Retina (tissue), 1 donor: ENCODE measurements at regions not wholly inside any gene's neighbourhood (a gene's known extent, or its start where the extent isn't known, plus 50 kb on each side); places are given as distances from the start of the nearest gene placed in this dataset.

Source experiments
- DNase-seq: peaks from one replicate; pipeline ENCODE4 v3.0.0-alpha.2; 2016

DNA sequence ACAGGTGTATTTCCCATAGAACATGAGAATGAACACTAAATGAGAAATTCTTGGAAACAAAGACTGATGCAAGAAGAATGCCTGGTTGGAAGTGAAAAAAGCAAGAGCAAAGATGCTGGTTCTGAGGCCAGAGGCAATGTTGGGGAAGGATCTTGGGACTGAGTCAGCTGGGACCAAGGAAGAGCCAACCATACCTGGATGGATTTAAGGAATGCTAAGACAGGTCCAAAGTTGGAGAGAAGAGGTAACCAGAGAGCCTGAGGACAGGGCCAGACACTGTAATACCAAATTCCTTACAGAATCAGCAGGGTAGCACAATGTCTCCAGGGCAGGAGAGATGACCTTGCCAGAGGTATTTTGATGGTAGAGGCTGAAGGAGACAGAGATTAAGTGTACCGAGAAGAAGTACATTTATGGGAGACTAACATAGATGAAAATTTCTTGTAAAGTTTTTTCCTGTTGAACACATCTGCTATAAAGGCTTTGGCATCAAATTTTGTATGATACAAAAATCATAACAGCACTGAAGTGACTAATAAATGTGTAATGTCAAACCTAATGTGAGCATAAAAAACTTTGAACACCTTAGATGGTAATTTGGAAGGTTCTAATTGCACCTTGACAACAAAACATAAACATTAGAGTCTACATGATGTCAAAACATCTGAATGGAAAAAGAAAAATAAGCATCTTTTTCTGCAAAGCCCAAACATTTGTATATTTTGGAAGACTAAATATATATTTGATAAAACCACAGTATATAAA lies 221.7 kb upstream of the MARCKS start:
- no peak for DNase-seq

DNA sequence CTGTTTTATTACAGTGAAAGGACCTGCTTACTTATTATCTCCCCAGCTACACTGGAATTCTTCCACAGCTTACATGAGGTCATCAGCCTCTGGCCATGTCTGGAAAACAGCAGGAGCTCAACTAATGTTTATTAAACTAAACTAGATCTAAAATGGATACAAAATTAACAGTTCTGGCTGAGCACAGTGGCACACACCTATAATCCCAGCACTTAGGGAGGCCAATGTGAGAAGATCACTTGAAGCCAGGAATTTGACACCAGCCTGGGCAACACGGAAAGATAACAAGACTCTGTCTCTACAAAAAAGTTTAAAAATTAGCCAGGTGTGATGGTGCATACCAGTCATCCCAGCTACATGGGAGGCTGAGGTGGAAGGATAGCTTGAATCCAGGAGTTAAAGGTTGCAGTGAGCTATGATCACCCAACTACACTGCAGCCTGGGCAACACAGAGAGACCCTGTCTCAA lies 220.8 kb upstream of the MARCKS start:
- no peak for DNase-seq

DNA sequence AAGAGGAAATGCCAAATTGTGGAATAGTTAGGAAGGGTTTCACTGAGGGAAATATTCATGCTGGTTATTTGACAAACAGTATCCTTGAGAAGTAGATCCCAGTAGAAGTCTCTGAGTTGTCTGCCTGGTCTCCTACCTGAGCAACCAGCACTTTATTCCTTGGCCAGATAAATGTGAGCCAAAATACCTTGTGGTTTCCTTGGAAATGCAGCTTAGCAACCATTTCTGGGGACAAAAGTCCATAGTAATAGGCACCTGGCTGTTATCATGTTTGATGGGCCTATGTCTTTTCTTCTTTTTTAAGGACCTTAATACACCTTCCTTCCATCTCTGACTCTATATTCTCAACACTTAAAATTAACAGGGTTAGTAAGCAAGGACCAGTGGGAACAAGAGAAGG lies 217.1 kb upstream of the MARCKS start:
- DNase-seq: no peak

DNA sequence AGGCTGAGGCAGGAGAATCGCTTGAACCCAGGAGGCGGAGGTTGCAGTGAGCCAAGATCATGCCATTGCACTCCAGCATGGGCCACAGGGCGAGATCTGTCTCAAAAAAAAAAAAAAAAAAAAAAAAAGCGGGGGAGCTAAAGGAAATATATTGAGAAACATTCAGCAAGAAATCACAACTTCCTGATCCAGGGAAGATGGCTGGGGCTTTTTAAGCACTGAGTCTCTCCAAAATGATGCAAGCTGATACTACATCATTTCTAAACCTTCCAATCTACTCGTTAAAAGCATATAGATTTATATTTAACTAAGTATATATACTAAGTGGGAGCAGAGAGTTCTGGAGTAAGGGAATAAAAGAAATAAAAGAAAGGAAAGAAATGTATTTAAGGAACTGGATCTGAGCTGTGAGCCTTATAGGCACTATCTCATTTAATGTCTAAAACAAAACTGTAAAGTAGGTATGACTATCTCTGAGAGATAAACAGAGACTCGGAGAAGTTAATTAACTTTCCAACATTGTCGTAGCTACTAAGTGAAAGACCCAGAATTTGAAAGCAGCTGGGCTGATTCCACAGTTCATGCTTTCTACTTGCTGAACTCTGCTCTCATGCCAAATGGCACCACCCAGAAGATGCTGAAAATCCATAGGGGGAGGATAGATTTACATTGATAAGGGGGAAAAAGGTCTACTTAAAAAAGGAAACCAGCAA lies 215.0 kb upstream of the MARCKS start:
- DNase-seq: no peak

- no peak for DNase-seq
These were observed 214.3 kb upstream of the MARCKS start for GRCh38 chr6:113642714-113643406.

- DNase-seq: no peak
These were observed 213.8 kb upstream of the MARCKS start for GRCh38 chr6:113643407-113643770.

- DNase-seq: no peak
These were observed 212.1 kb upstream of the MARCKS start for GRCh38 chr6:113644861-113645575.

GRCh38 chr6:113645576-113645970 lies 211.6 kb upstream of the MARCKS start:
- DNase-seq: no peak

DNA sequence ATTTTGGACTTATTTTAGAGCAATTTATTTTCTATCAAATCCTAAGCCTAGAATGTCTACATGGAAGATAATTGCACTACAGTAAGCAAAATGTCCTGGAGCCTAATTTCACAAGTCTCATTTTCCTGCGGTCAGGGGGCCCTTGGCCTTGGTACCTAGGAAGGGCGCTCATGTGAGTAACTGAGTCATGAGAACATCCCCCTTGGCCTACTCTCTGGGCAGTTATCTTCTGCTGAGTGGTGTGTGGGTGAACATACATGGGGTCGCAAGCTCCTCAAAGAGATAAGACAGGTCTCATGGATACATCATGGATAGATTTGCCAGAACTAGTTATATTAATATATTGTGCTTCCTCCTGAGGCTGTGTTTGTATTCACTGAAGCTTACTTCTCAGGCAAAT lies 211.2 kb upstream of the MARCKS start:
- DNase-seq: no peak

DNA sequence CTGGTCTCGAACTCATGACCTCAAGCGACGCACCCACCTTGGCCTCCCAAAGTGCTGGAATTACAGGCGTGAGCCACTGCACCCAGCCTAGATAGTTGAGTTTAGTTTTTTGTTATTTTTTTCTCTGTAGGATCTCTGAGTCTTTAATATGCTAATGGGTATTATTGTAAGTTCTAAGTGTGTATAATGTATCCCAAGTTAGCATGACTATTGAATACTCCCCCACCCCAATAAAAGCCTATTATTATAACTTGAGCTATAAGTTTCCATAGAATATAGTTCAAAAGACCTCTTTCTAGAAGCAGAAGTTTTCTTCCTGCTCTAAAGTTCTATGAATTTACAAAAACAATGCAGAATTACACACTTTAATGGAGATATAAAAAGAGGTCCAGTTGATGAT lies 210.4 kb upstream of the MARCKS start:
- no peak for DNase-seq

- DNase-seq: no peak
These were observed 209.8 kb upstream of the MARCKS start for GRCh38 chr6:113647143-113647889.

DNA sequence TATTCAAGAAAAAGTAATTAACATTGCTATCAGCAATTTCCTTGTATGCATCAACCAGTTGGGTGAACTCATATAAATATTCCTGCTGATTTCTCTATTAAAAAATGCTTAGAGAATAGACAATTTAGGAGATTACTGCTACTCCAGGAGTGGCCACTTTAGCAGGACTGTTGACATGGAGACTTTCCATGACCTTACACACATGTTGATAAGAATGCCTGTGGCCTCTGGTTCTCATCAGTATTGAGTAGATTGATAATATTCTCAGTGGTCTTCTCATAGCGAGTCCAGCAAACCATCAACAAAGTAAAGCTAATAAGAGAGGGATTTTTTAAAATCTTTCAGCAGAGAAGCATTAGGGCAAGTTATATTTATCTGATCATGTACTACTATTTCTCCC lies 208.4 kb upstream of the MARCKS start:
- no peak for DNase-seq

- DNase-seq: no peak
These were observed 207.9 kb upstream of the MARCKS start for GRCh38 chr6:113649276-113649675.

DNA sequence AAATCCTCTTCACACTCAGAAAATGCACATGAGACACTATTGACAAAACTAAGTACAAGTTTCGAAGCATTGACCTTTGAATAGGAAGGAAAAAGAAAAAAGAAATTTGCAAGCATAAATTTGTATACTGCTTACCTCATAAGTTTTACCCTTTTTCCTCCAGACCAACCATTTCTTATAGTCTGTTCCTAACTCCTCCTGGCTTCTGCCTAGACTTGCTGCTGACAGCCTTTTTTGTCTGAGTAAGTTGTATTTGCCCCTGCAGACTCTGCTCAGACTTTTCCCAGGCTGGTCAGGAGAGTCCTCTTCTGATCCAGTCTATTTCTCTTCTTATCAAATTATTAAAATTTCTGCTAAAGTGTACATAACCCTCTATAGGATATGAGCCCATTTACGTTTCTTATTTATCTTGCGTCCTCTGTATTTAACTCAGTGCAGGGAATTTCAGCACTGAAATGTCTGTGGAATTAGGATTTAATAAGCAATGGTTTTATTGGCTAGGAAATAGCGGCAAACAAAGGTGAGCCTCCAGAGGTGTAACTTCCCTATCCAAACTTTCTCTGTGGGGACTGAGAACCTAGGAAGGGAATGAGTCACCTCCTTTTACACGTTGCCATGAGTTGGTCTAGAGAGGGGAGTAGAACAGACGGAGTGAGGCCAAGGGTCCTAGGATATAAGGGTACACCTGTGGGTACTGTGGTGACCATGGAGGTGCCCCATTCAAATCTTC lies 207.1 kb upstream of the MARCKS start:
- no peak for DNase-seq

GRCh38 chr6:113650610-113650979 lies 206.6 kb upstream of the MARCKS start:
- no peak for DNase-seq

GRCh38 chr6:113651120-113651519 lies 206.0 kb upstream of the MARCKS start:
- DNase-seq: no peak

DNA sequence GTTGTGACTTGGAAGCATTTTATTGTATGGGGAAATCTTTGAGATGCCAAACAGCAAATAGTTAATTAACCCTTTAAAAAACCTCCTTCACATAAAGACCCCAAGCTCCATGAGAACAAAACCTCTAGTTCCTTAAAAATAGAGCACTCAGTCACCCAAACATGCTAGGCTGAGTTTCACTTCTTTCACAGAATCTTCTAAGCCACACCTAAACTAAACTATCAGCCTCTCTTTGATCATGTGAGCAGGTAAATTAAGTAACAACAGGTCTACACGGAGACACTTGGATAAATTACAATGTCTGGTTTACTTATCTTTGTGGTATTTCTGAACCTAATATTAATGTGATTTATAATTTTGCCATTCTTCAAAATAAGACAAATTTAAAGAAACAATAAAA lies 205.2 kb upstream of the MARCKS start:
- no peak for DNase-seq

DNA sequence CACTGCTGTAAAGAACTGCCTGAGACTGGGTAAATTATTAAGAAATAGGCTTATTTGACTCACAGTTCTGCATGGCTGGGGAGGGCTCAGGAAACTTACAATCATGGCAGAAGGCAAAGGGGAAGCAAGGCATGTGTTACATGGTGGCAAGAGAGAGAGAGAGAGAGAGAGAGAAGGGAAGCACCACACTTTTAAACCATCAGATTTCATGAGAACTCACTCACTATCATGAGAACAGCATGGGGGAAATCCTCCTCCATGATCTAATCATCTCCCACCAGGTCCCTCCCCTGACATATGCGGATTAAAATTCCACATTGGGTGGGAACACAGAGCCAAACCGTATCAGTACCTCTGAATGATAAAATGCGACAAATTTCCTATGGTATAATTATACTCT lies 203.9 kb upstream of the MARCKS start:
- no peak for DNase-seq

DNA sequence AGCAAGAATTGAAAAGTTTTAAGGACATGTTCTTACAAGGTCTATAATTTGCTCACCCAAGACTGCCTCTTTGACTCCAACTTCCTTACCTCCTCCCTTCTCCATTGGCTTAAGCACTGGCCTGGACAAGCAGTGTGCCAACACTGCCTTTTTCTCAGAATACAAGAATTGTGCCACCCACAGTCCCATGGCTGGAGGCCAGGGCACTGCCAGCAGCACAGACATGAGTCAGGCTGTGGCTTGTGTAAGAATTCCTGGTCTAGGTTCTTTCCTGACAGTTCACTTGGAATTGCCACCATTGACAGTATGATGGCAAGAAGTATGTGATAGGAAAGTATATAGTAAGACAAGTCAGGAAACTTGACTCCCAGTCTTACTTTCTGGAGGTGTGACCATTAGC lies 202.7 kb upstream of the MARCKS start:
- no peak for DNase-seq

DNA sequence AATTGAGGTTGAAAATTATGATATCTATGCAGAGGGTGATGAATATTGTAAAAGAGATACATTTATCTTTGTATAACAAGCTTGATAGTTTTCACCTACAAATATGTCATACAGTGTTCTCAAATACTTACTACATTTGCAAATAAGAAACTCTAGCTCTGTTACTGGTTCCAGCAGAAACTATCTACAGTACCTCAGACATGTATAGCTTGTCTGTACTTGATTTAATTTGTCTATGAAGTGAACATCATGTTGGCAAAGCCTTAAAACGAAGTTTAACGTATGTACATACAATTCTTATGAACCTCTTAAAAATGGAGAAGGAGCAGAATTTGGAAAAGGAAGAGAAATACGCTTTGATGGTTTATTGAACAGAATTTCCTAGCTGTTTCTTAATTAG lies 201.4 kb upstream of the MARCKS start:
- no peak for DNase-seq

GRCh38 chr6:113659762-113660404 lies 197.3 kb upstream of the MARCKS start:
- DNase-seq: no peak
